ENCODE measurements at regions not wholly inside any gene's neighbourhood (a gene's known extent, or its start where the extent isn't known, plus 50 kb on each side); places are given as distances from the start of the nearest gene placed in this dataset.

GRCh38 chr2:11065833-11066485 is 89.3 kb upstream of the SLC66A3 start:
- TF ChIP-seq CTCF (IDR thresholded peaks at IDR 0.05; ENCODE audit: extremely low read depth in 1 of 2, insufficient read depth in 1 of 2, low read depth in 1 of 2, low read length in 2 of 2) (no peak), MAX (IDR thresholded peaks at IDR 0.05; ENCODE audit: insufficient read depth, insufficient read length) (no peak), EZH2 (IDR thresholded peaks at IDR 0.05; ENCODE audit: borderline replicate concordance, low read depth, low read length, severe bottlenecking) (no peak), POLR2AphosphoS5 (IDR thresholded peaks at IDR 0.05; ENCODE audit: insufficient read depth, low read depth, low read length) (no peak)
